Stimulated activated CD4-positive, alpha-beta T cell treated with anti-CD3 and anti-CD28 coated beads, Interleukin-1b, Interleukin-23, amount 100 ng/mL, for 4 hours (primary cell): ENCODE measurements at regions not wholly inside any gene's neighbourhood (a gene's known extent, or its start where the extent isn't known, plus 50 kb on each side); places are given as distances from the start of the nearest gene placed in this dataset.
"Not testable (repeated sequence)": the region's sequence is repeated elsewhere in the genome, so short reads cannot be mapped to it uniquely, and the experiment has no call there.

ENCODE experiments used
- DNase-seq, 2 donors: peaks; one replicate each; pipeline ENCODE4 v3.0.0-alpha.2; 2020; ENCODE audit warnings: low read depth in 2 of 2

DNA sequence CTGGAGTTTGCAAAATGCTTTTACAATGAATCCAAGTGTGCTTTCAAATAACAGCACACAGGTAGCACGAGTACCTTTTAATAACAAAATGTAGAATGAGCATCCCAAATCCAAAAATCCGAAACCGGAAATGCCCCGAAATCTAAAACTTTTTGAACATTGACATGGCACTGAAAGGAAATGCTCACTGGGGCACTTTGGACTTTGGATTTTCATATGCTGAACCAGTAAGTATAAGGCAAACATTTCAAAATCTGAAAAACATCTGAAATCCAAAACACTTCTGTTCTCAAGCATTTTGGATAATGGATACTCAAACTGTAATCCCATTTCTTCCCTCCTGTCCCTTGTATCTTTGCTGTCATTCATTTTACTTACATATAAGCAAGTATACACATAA, 50.1 kb downstream of the GCNT4 start:
- DNase-seq: no peak

DNA sequence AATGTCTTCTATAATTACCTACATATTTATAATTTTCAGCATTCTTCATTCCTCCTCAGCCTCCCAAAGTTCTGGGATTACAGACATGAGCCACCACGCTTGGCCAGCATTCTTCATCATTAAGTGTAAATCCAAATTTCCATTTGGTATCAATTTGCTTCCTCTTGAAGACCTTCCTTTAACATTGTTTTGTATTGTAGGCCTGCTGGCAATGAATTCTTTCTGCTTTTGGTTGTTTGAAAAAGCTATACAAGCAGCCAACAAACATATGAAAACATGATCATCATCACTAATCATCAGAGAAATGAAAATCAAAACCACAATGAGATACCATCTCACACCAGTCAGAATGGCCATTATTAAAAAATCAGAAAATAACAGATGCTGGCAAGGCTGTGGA, 56.4 kb downstream of the GCNT4 start:
- no peak for DNase-seq

DNA sequence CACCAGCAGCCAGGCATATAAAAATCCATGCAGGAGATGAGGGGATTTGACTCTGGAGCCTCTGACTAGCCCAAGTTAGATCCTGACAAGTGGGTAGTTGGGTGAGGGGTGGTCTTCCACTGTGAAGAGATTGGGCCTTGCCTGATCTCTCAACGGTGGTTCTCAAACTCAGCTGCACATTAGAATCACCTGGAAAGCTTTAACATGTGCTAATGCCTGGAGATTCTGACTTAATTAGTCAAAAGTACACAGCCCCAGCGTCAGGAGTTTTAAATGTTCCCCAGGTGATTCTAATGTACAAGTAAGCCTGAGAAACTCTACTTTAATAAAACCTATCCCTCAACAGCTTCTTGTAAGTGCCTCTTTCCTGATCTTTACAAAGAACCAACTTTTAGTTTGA, 57.5 kb downstream of the GCNT4 start:
- DNase-seq: no peak

DNA sequence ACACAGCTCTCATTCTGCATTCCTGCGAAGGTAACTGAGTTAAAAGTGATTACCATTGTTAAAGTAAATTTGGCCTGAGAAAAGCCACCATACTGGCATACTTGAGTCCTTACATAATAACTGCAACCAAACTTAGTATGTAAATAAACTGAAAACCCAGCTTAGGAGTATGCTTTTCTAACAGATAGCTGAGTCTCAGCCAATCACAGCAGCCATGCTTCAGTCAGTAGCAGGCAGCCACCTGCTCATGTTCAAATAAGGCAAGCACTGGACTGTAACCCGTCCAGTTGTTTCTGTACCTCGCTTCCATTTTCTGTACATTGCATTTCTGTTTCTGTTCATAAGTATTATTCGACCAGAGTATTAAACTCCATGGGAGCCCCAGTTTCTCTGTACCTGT, 58.6 kb downstream of the GCNT4 start:
- no peak for DNase-seq

DNA sequence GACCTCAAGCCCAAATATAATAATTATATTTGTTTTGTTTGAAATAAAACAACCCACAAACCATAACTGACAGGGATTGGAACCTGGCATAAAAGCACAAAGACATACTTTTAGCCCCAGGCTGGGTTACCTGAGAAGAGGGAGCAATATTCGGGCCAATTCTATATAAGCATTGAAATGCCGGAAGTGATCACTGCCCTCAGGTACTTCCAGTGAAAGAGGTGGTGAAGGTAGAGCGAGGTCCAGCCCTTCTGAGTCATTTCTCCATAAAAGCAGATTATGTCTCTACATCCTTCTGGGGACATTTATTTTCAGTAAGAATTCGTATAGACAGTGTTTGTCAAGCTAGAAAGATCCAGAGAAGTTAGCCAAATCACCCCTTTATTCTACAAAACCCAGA, 59.6 kb downstream of the GCNT4 start:
- no peak for DNase-seq

DNA sequence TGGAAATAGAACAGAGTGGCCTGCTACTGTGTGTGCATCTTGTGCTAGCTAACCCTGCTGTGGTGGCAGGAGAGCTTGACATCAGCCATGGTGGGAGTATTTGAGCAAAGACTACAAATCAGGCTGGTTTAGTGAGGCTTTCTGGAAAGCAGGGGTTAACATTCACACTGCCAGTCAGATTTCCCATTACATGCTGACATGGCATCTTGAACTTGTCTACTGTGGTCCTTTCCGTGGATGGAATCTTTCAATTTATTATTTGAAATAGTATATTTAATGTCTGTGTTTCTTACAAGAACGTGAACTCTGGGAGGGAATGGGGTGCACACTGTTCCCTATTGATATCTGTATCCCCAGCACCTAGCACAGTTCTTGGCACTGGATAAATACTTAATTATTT, 60.8 kb downstream of the GCNT4 start:
- DNase-seq: no peak

DNA sequence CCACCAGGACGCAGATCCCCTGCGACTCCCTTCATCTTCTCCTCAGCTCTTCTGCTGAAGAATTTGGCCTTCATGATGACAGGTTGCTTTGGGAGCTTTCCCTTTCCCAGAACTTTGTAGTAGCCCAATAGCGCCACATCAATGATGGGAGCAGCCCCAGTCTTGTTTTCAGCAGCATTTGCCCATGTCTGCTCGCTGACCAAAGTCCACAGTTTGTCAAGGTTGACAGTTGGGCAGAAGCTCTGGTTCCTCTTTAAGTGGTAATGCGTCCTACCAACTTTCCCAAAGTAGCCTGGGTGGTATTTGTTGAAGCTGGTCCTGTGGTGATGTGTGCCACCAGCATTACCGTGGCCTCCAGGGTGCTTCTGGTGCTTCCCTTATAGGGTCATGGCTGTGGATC, 62.2 kb downstream of the GCNT4 start:
- no peak for DNase-seq

DNA sequence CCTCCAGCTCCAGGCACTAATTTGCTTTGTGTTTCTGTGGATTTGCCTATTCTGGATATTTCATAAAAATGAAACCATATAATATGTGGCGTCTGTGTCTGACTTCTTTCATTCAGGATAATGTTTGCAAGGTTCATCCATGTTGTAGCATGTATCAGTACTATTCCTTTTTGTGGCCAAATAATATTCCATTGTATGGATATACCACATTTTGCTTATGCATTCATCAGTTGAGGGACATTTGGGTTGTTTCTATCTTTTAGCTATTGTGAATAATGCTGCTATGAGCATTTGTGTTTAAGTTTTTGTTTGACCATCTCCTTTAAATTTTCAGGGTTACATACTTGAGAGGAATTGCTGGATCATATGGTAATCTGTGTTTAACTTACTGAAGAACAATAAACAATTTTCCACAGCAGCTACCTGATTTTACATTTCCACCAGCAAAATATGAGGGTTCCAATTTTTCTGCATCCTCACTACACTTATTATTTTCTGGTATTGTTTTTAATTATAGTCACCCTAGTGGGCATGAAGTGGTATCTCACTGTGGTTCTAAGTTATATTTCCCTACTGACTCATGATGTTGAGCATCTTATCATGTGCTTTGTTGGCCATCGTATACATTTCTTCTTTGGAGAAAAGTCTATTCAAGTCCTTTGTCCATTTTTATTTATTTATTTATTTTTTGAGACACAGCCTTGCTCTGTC, 63.9 kb downstream of the GCNT4 start:
- DNase-seq: no peak

DNA sequence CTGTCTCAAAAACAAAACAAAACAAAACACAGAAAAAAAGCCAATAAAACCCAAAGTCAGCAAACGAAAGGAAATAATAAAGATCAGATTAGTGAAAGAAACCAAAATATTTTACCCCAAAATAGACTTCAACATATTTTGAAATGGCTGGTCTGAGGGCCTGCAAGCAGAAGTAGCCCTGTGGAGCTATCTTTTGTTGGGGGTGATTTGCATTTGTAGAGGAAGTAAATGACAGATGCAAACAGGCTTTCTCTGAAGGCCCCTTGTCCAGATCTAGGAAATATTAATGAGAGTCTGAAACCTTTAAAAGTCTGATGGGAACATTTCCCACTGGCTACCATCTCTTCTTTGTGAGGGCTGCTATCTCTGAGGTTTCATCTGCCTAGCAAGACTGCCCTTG, 74.0 kb downstream of the GCNT4 start:
- no peak for DNase-seq

DNA sequence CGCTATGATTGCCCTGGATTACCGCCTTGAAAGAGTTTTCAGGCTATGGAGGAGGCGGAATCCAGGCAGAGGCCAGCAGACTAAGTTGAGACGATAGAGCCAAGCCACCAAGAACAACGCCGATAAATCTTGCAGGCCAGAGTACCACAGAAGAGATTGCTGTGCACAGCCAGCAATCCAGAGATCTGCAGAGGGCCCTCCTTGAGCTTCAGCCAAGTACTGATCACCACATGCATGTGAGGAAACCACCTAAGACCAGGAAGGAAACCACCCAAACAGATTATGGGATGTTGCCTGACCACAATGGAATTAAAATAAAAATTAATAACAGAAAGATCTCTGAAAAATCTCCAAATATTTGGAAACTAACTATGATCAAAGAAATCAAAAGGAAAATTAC, 74.9 kb downstream of the GCNT4 start:
- DNase-seq: no peak

DNA sequence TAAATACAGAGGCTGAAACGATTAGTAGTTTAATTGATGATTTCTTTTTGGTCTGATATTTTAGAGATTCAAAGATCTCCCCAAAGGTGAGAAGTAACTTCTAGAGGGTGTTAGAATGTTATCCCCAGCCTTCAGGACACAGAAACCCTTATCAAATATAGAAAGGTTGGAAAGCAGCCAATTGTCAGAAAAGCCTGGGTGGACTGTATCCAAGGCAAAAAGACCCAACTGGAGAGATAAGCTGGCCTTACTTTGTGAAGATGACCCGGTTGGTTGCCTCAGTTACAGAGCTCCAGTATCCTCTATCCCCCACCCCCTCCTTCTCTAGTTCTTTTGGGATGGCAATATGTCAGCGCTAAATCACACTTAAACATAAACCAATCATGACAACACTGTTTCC, 75.7 kb downstream of the GCNT4 start:
- DNase-seq: no peak

DNA sequence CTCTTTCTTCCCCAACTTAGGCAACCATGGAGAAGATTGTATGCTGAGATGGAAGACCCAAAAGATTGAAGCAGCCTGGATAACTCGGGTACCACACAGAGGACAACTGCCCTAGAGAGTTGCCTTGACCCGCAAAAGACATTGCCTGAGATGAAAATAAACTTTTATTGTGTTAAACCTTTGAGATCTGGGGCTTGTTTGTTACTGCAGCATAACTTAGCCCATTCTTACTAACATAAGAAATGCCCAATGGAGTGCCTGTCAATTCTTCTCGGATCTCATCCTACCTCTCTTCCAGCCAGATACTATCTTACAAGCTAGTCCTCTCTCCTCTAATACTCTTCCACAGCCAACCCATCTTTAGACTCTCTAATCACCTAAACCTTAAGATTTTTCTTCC, 76.8 kb downstream of the GCNT4 start:
- no peak for DNase-seq

DNA sequence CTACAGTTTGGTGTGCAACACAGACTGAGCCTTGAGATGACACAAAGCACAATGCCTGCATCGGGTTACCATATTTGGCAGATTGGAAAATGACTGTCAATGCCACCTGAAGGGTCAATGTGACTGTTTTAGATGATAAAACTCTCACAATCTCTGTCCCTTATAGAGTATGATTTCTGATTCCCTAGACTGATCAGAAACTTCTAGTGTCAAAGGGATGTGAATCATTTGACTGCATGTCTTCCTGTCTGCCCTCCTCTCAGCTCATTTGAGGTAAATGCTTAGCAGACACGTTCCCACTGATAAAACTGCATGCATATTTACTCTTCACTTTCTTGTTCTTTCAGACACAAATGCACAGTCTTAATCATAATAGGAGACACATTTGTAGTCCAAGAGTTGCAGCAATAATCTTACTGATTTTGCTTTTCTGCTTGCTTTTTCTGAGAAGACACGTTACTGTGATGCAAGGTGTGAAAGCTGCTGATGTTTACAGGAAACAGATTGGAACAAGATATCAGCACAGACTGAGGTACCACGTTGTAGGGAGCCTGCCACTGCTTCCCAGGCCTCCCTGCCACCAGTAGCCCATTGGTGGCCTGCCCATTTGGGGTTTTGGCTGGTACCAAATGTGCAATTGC, 77.8 kb downstream of the GCNT4 start:
- no peak for DNase-seq

DNA sequence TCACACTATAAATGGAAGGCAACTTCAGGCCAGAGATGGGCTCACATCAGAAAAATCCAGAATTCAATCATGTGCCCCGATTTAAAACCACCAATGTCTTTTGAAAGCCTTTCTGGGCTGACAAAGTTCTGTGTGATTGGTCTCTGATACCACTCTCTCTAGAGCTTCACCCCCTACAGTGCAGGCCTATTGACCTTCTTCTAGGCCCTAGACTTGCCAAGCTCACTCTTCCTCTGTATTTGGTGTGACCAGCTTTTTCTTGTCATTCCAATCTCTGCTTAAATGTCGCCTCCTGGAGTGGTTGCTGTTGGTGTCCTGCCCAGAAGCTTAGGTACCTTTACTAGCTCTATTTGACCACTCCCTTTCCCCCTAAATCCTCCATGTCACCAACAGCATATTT, 78.7 kb downstream of the GCNT4 start:
- DNase-seq: no peak

DNA sequence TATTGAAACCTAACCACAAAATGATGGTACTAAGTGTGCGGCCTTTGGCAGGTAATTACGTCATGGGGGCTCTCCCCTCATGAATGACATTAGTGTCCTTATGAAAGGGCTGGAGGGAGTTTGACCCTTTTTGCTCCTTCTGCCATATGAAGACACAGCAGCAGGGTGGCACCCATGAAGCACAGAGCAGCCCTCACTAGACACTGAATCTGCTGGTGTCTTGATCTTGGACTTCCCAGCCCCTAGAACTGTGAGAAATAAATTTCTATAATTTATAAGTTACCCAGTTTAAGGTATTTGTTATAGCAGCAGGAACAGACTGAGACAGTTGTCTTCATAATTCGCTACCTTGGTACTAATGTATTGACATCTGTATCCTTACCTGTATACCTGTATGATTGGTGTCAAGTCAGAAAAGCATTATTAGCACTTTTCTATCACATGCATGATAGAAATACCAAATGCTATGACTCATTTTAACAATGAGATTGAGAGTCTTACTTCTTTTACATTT, 80.4 kb downstream of the GCNT4 start:
- DNase-seq: no peak

DNA sequence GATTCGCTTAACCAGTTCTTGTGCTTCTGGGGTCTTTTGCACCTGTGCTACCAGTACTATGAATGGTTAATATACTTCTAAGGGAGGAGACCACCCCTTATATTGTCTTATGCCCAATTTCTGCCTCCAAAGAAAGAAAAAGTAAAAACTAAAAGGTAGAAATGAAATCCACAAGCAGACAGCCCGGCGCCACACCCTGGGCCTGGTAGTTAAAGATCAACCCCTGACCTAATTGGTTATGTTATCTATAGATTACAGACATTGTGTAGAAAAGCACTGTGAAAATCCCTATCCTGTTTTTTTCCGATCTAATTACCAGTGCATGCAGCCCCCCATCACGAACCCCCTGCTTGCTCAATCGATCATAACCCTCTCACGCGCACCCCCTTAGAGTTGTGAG, 81.5 kb downstream of the GCNT4 start:
- not testable (repeated sequence) for DNase-seq

DNA sequence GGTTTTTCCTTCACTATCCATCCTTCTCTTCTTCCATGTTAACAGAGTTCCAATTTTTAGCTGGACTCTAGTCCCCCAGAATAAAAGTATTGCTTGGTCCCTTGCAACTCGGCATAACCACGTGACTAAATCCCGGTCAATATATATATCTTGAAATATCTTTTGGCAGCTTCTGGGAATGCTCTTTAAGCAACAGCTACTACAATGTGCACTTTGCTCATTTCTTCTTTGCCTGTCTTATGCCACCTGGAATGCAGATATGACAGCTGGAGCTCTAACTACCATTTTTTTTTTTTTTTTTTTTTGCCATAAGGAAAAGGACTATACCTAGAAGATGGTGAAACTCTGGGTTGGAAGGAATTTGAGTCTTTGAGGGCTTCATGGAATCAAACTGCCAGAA, 82.6 kb downstream of the GCNT4 start:
- DNase-seq: no peak

DNA sequence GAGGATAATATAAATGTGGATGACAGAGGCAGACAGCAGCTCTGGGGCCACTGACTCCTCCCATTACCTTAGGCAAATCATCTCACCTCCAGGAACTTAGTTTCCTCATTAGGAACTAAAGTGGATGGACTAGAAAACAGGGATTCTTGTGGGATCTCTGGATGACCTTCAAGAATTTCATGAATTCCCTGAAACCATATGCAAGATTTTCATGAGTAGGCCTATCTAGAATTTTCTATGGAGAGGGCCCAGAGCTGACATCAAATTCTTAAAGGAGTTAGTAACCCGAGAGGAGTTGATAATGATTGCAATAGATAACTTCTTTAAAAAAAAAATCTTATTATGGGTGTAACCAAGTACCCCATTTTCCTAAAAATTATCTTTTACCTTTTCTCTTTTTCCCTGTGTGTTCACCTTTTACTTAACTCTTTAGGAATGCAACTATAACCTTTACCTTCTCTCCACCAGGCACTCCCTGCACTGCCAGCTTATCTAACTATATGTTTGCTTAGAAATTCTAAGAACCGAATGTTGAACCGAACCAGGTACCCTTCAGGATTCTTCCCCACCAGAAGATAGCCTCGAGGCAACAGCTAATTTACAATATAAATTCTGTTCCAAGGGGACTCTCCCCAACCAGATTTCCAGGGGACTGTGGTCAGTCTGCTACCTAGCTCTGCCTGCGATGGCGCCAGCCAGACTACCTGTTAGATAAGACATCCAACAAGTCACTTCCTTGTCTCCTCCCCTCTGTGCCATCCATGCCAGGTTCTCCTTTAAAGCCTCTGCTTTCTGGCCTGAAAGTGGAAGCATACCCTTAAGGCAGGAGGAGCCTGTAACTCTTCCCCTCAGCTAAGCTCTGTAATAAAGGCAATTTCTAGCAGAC, 86.0 kb downstream of the GCNT4 start:
- DNase-seq: no peak

DNA sequence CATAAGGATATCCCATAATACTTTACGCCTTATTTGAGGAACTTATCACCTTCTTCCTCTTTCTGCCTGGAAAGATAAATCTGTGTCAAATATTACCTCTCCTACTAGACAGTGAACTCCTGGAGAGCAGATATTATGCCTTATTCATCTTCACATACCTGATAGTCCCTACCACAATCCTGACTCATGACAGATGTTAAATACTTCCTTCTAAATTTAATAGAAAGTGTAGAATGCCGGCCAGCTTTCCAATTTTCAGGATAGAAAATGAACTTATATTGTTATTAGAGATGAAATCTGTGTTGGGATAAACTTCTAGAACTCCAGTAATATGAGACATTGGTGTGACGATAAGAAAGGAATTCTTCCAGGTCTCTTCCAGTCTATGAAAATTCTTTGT, 89.0 kb downstream of the GCNT4 start:
- no peak for DNase-seq

DNA sequence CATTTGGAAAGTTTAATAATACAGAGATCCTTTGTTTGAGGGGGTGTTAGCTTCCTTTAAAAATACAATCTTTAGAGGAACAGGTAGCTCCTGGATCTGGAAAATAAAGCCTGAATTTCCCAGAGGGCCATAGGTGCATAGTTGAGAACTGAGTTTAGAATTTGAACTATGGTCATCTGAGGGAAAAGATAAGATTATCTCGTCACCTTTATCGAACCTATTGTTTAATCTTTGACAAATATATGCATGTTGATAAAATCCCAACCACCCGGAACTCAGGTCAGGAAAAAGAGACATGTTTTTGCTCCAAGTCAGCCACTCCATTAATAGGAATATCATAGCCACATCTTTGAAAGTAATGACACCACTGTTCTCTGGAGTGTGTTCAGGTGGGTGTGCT, 91.7 kb upstream of the FAM169A start:
- DNase-seq: no peak

DNA sequence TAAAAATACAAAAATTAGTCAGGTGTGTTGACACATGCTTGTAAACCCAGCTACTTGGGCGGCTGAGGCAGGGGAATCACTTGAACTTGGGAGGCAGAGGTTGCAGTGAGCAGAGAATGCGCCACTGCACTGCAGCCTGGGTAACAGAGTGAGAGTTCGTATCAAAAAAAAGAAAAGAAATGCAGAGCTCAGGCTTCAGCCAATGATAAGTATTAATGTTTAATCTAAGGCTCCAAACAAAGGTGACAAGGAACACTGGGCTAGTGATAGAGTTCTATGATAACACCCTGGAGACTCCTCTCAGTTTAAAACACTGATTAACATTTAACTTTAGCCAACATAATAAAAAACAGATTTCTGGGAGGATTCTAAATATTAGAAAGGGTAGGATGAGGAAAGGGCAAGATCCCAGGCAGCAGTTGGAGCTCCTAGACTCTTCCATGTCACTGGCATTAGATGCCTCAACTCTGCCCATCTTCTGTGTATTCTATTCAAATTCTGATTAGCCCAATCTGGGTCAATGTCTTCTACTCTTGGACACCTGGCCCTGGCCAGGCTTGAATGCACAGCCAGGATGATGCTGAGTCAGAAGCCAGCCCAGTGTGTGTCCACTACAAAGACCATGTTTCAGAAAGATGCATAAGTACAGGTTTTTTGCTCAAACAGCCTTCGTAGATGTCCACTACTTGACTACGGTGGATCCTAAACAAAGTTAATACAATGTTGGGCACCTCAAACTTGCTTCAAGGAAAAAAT, 91.0 kb upstream of the FAM169A start:
- no peak for DNase-seq

DNA sequence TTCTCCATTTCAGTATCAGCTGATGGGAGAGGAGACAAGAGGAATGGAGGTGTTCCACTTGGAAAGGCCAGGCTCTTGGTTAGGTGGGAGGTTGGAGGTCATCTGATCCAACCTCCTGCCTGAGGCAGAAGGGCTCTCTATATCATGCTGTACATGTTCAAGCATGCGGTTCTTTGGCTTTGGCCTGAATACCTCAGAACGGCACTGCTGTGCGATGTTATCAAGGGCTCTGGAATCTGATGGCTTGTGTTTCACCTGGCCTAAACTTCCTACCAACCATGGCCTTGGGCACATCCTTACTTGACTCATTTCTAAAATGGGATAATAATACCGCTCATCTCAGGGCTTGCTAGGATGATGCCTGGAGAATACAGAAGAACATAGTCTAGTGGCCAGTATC, 90.1 kb upstream of the FAM169A start:
- DNase-seq: no peak
